Gastrocnemius medialis (tissue), 4 donors: ENCODE measurements at regions not wholly inside any gene's neighbourhood (a gene's known extent, or its start where the extent isn't known, plus 50 kb on each side); places are given as distances from the start of the nearest gene placed in this dataset.
"Not testable (repeated sequence)": the region's sequence is repeated elsewhere in the genome, so short reads cannot be mapped to it uniquely, and the experiment has no call there.

Source experiments
- POLR2A ChIP-seq, 2 donors: fragments of 450-650 bp; IDR thresholded peaks; one replicate each; pipeline ENCODE4 v1.6.1; 2017; ENCODE audit warnings: antibody characterized with exemption in 2 of 2, mild to moderate bottlenecking in 2 of 2, moderate library complexity in 2 of 2
- TF ChIP-seq, protein P1 (sequence below), 5 experiments: fragments of 450-650 bp in 3 of 5; fragments of 200-600 bp in 2 of 5; sonication (generic) in 2 of 5; IDR thresholded peaks in 4 of 5; conservative IDR thresholded peaks in 1 of 5; 1 replicate in 4 of 5; 2 replicates in 1 of 5; pipeline ENCODE4 v1.5.1; 2016 to 2019; ENCODE audit warnings: antibody characterized with exemption in 5 of 5, mild to moderate bottlenecking in 3 of 5, moderate library complexity in 3 of 5

DNA sequence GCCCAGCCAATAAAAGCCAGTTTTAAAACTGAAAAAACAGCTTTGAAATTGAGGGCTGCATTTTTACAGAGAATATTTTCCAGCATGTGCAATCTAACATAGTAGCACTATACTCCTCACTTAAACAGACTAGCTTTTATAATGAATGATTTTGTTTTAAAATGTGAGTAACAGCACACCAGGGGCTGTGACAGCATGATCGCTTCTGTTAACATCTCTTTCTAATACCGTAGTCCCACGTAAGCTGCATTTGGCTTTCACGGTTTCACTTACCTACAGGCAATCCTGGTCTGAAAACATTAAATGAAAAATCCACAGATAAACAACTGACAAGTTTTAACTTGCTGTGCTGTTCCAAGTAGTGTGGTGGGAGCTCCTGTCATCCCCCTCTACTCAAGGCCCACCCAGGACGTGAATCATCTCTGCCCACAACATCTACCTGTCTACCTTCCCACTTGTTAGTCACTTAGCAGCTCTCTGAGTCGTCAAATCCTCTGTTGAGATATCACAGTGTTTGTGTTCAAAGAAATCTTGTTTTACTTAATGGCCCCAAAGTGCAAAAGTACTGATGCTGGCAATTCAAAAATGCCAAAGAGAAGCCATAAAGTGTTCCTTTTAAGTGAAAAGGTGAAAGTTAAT lies 74.0 kb upstream of the THOC3 start:
- TF ChIP-seq, protein P1, sequence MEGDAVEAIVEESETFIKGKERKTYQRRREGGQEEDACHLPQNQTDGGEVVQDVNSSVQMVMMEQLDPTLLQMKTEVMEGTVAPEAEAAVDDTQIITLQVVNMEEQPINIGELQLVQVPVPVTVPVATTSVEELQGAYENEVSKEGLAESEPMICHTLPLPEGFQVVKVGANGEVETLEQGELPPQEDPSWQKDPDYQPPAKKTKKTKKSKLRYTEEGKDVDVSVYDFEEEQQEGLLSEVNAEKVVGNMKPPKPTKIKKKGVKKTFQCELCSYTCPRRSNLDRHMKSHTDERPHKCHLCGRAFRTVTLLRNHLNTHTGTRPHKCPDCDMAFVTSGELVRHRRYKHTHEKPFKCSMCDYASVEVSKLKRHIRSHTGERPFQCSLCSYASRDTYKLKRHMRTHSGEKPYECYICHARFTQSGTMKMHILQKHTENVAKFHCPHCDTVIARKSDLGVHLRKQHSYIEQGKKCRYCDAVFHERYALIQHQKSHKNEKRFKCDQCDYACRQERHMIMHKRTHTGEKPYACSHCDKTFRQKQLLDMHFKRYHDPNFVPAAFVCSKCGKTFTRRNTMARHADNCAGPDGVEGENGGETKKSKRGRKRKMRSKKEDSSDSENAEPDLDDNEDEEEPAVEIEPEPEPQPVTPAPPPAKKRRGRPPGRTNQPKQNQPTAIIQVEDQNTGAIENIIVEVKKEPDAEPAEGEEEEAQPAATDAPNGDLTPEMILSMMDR (IDR thresholded peaks at IDR 0.05 in 4 of 5, conservative IDR thresholded peaks at IDR 0.05 in 1 of 5): not testable (repeated sequence)
- TF ChIP-seq POLR2A (IDR thresholded peaks at IDR 0.05): not testable (repeated sequence)
